ENCODE measurements at regions not wholly inside any gene's neighbourhood (a gene's known extent, or its start where the extent isn't known, plus 50 kb on each side); places are given as distances from the start of the nearest gene placed in this dataset.

GRCh38 chr7:47153576-47153975, 428.3 kb downstream of the TNS3 start:
- peaks cover 3% of the 10 kb centered on the region for H3K27me3 Mint-ChIP-seq (ENCODE audit: unreplicated experiment)
- H3K27ac Mint-ChIP-seq (ENCODE audit: unreplicated experiment): no peak overlapping the region
- DNase-seq (ENCODE audit: extremely low spot score, unreplicated experiment): no peak
- H3K9me3 Mint-ChIP-seq (ENCODE audit: unreplicated experiment): peaks cover 5% of the 10 kb centered on the region
- H3K4me3 Mint-ChIP-seq (ENCODE audit: unreplicated experiment): no peak overlapping the region
- H3K4me1 Mint-ChIP-seq (ENCODE audit: unreplicated experiment): peaks cover 22% of the 10 kb centered on the region
- H3K36me3 Mint-ChIP-seq (ENCODE audit: unreplicated experiment): no peaks in the 10 kb centered on the region
- TF ChIP-seq, protein P1, sequence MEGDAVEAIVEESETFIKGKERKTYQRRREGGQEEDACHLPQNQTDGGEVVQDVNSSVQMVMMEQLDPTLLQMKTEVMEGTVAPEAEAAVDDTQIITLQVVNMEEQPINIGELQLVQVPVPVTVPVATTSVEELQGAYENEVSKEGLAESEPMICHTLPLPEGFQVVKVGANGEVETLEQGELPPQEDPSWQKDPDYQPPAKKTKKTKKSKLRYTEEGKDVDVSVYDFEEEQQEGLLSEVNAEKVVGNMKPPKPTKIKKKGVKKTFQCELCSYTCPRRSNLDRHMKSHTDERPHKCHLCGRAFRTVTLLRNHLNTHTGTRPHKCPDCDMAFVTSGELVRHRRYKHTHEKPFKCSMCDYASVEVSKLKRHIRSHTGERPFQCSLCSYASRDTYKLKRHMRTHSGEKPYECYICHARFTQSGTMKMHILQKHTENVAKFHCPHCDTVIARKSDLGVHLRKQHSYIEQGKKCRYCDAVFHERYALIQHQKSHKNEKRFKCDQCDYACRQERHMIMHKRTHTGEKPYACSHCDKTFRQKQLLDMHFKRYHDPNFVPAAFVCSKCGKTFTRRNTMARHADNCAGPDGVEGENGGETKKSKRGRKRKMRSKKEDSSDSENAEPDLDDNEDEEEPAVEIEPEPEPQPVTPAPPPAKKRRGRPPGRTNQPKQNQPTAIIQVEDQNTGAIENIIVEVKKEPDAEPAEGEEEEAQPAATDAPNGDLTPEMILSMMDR (IDR thresholded peaks at IDR 0.05): no peak

GRCh38 chr7:47153058-47153457, 428.9 kb downstream of the TNS3 start:
- H3K27ac Mint-ChIP-seq (ENCODE audit: unreplicated experiment): no peak overlapping the region

DNA sequence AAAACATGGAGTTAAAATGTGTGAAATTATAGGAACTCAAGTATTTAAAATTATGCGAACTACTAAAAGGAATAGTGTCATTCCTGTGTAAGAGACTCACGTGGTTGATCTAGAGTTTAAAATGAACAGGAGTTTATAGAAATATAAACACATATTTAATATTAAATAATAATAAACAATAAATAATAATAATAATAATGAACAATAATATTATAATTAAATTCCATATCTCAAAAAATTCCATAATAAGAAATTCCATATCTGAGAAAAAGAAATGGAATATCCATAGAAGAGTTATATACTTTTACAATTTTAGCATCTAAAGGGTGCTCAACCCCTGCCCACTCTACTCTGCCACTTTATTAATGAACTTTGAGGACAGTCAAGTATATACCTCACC, 429.6 kb downstream of the TNS3 start:
- H3K9me3 Mint-ChIP-seq (ENCODE audit: unreplicated experiment): peaks cover 5% of the 10 kb centered on the region
- no peak overlapping the region for H3K27ac Mint-ChIP-seq (ENCODE audit: unreplicated experiment)
- H3K4me3 Mint-ChIP-seq (ENCODE audit: unreplicated experiment): no peak overlapping the region
- DNase-seq (ENCODE audit: extremely low spot score, unreplicated experiment): no peak
- TF ChIP-seq, protein P1 (IDR thresholded peaks at IDR 0.05): no peak
- H3K36me3 Mint-ChIP-seq (ENCODE audit: unreplicated experiment): no peaks in the 10 kb centered on the region
- H3K27me3 Mint-ChIP-seq (ENCODE audit: unreplicated experiment): no peaks in the 10 kb centered on the region
- peaks cover 27% of the 10 kb centered on the region for H3K4me1 Mint-ChIP-seq (ENCODE audit: unreplicated experiment)

More at GRCh38 chr7:47153058-47153457, 428.9 kb downstream of the TNS3 start:
- TF ChIP-seq, protein P1 (IDR thresholded peaks at IDR 0.05): no peak
- Mint-ChIP-seq H3K4me3 (ENCODE audit: unreplicated experiment) (no peak overlapping the region), H3K9me3 (ENCODE audit: unreplicated experiment) (peaks cover 5% of the 10 kb centered on the region), H3K27me3 (ENCODE audit: unreplicated experiment) (no peaks in the 10 kb centered on the region), H3K36me3 (ENCODE audit: unreplicated experiment) (no peaks in the 10 kb centered on the region), H3K4me1 (ENCODE audit: unreplicated experiment) (peaks cover 27% of the 10 kb centered on the region)
- DNase-seq (ENCODE audit: extremely low spot score, unreplicated experiment): no peak

GRCh38 chr7:47150497-47151260, 431.2 kb downstream of the TNS3 start:
- Mint-ChIP-seq H3K36me3 (ENCODE audit: unreplicated experiment) (no peaks in the 10 kb centered on the region), H3K27ac (ENCODE audit: unreplicated experiment) (no peak overlapping the region), H3K4me3 (ENCODE audit: unreplicated experiment) (no peak overlapping the region), H3K27me3 (ENCODE audit: unreplicated experiment) (no peaks in the 10 kb centered on the region), H3K9me3 (ENCODE audit: unreplicated experiment) (peaks cover 5% of the 10 kb centered on the region), H3K4me1 (ENCODE audit: unreplicated experiment) (peaks cover 27% of the 10 kb centered on the region)
- no peak for DNase-seq (ENCODE audit: extremely low spot score, unreplicated experiment)
- TF ChIP-seq, protein P1 (IDR thresholded peaks at IDR 0.05): no peak

DNA sequence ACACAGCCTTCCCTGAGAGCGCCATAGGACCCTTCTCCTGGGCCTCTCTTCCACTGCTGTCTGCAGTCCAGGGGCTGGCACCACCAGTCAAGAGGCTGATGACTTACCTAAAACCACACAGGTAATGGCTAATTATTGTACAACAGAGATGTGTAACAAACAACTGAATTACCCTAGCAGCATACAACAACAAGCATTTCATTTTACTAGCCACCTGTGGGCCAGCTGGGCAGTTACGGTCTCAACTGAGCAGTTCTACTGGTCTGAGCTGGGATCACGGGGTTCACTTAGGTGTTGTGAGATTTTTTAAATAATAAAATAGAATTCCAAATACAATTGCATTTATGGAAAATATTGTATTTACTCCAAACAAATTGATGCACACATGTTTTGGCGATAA, 431.9 kb downstream of the TNS3 start:
- TF ChIP-seq, protein P1 (IDR thresholded peaks at IDR 0.05): no peak
- Mint-ChIP-seq H3K27ac (ENCODE audit: unreplicated experiment) (no peak overlapping the region), H3K9me3 (ENCODE audit: unreplicated experiment) (peaks cover 5% of the 10 kb centered on the region), H3K4me3 (ENCODE audit: unreplicated experiment) (no peak overlapping the region), H3K36me3 (ENCODE audit: unreplicated experiment) (no peaks in the 10 kb centered on the region), H3K27me3 (ENCODE audit: unreplicated experiment) (no peaks in the 10 kb centered on the region), H3K4me1 (ENCODE audit: unreplicated experiment) (peaks cover 27% of the 10 kb centered on the region)
- DNase-seq (ENCODE audit: extremely low spot score, unreplicated experiment): no peak
